ENCODE measurements at regions not wholly inside any gene's neighbourhood (a gene's known extent, or its start where the extent isn't known, plus 50 kb on each side); places are given as distances from the start of the nearest gene placed in this dataset.

- Histone ChIP-seq H3K36me3 (ENCODE audit: control insufficient read depth in 2 of 2, insufficient read depth in 2 of 2, low read length in 2 of 2) (no peaks in the 10 kb centered on the region), H3K27ac (ENCODE audit: low read length) (no peak overlapping the region), H3K9ac (ENCODE audit: low read length in 2 of 2) (no peak overlapping the region), H3K4me1 (ENCODE audit: control insufficient read depth, insufficient read depth, low read length) (no peaks in the 10 kb centered on the region), H3K4me3 (ENCODE audit: low read length in 2 of 2) (no peak overlapping the region), H3K27me3 (ENCODE audit: control insufficient read depth in 1 of 2, insufficient read depth in 2 of 2, low read length in 2 of 2) (peaks cover 0 to 2% of the 10 kb centered on the region in 2 donors), H3K9me3 (ENCODE audit: control insufficient read depth in 2 of 2, low read length in 2 of 2) (peaks cover 0 to 3% of the 10 kb centered on the region in 2 donors)
These were observed 578.0 kb upstream of the CADM1 start for GRCh38 chr11:116082256-116082655.

GRCh38 chr11:116079580-116079979 lies 575.4 kb upstream of the CADM1 start:
- Histone ChIP-seq H3K9ac (ENCODE audit: low read length in 2 of 2) (no peak overlapping the region), H3K27ac (ENCODE audit: low read length) (no peak overlapping the region), H3K4me3 (ENCODE audit: low read length in 2 of 2) (no peak overlapping the region), H3K36me3 (ENCODE audit: control insufficient read depth in 2 of 2, insufficient read depth in 2 of 2, low read length in 2 of 2) (no peaks in the 10 kb centered on the region), H3K27me3 (ENCODE audit: control insufficient read depth in 1 of 2, insufficient read depth in 2 of 2, low read length in 2 of 2) (peaks cover 0 to 2% of the 10 kb centered on the region in 2 donors), H3K4me1 (ENCODE audit: control insufficient read depth, insufficient read depth, low read length) (no peaks in the 10 kb centered on the region), H3K9me3 (ENCODE audit: control insufficient read depth in 2 of 2, low read length in 2 of 2) (peaks cover 0 to 3% of the 10 kb centered on the region in 2 donors)

GRCh38 chr11:116078101-116078591 lies 573.9 kb upstream of the CADM1 start:
- Histone ChIP-seq H3K27ac (ENCODE audit: low read length) (no peak overlapping the region), H3K9ac (ENCODE audit: low read length in 2 of 2) (no peak overlapping the region), H3K27me3 (ENCODE audit: control insufficient read depth in 1 of 2, insufficient read depth in 2 of 2, low read length in 2 of 2) (peaks cover 0 to 5% of the 10 kb centered on the region in 2 donors), H3K36me3 (ENCODE audit: control insufficient read depth in 2 of 2, insufficient read depth in 2 of 2, low read length in 2 of 2) (no peaks in the 10 kb centered on the region), H3K4me3 (ENCODE audit: low read length in 2 of 2) (no peak overlapping the region), H3K4me1 (ENCODE audit: control insufficient read depth, insufficient read depth, low read length) (peaks cover 4% of the 10 kb centered on the region), H3K9me3 (ENCODE audit: control insufficient read depth in 2 of 2, low read length in 2 of 2) (peaks cover 0 to 3% of the 10 kb centered on the region in 2 donors)

GRCh38 chr11:116077092-116077491 lies 572.9 kb upstream of the CADM1 start:
- Histone ChIP-seq H3K27me3 (ENCODE audit: control insufficient read depth in 1 of 2, insufficient read depth in 2 of 2, low read length in 2 of 2) (peaks cover 0 to 10% of the 10 kb centered on the region in 2 donors), H3K4me3 (ENCODE audit: low read length in 2 of 2) (no peak overlapping the region), H3K4me1 (ENCODE audit: control insufficient read depth, insufficient read depth, low read length) (peaks cover 4% of the 10 kb centered on the region), H3K36me3 (ENCODE audit: control insufficient read depth in 2 of 2, insufficient read depth in 2 of 2, low read length in 2 of 2) (no peaks in the 10 kb centered on the region), H3K9ac (ENCODE audit: low read length in 2 of 2) (no peak overlapping the region), H3K27ac (ENCODE audit: low read length) (no peak overlapping the region), H3K9me3 (ENCODE audit: control insufficient read depth in 2 of 2, low read length in 2 of 2) (peaks cover 0 to 3% of the 10 kb centered on the region in 2 donors)

GRCh38 chr11:116073854-116074837 lies 569.9 kb upstream of the CADM1 start:
- Histone ChIP-seq H3K27ac (ENCODE audit: low read length) (no peak overlapping the region), H3K9ac (ENCODE audit: low read length in 2 of 2) (no peak overlapping the region), H3K9me3 (ENCODE audit: control insufficient read depth in 2 of 2, low read length in 2 of 2) (no peaks in the 10 kb centered on the region), H3K4me1 (ENCODE audit: control insufficient read depth, insufficient read depth, low read length) (peaks cover 4% of the 10 kb centered on the region), H3K27me3 (ENCODE audit: control insufficient read depth in 1 of 2, insufficient read depth in 2 of 2, low read length in 2 of 2) (peaks cover 2 to 14% of the 10 kb centered on the region in 2 donors), H3K4me3 (ENCODE audit: low read length in 2 of 2) (no peak overlapping the region), H3K36me3 (ENCODE audit: control insufficient read depth in 2 of 2, insufficient read depth in 2 of 2, low read length in 2 of 2) (no peaks in the 10 kb centered on the region)

GRCh38 chr11:116072601-116073410 lies 568.6 kb upstream of the CADM1 start:
- no peak overlapping the region for H3K4me3 ChIP-seq (ENCODE audit: low read length in 2 of 2)
- H3K9me3 ChIP-seq (ENCODE audit: control insufficient read depth in 2 of 2, low read length in 2 of 2) = no peaks in the 10 kb centered on the region
- no peak overlapping the region for H3K27ac ChIP-seq (ENCODE audit: low read length)
- H3K36me3 ChIP-seq (ENCODE audit: control insufficient read depth in 2 of 2, insufficient read depth in 2 of 2, low read length in 2 of 2) = no peaks in the 10 kb centered on the region
- H3K27me3 ChIP-seq (ENCODE audit: control insufficient read depth in 1 of 2, insufficient read depth in 2 of 2, low read length in 2 of 2) = peaks cover 2 to 15% of the 10 kb centered on the region in 2 donors
- H3K9ac ChIP-seq (ENCODE audit: low read length in 2 of 2) = no peak overlapping the region
- peaks cover 4% of the 10 kb centered on the region for H3K4me1 ChIP-seq (ENCODE audit: control insufficient read depth, insufficient read depth, low read length)

- Histone ChIP-seq H3K27ac (ENCODE audit: low read length) (no peak overlapping the region), H3K27me3 (ENCODE audit: control insufficient read depth in 1 of 2, insufficient read depth in 2 of 2, low read length in 2 of 2) (peaks cover 2 to 15% of the 10 kb centered on the region in 2 donors), H3K9me3 (ENCODE audit: control insufficient read depth in 2 of 2, low read length in 2 of 2) (no peaks in the 10 kb centered on the region), H3K9ac (ENCODE audit: low read length in 2 of 2) (no peak overlapping the region), H3K4me3 (ENCODE audit: low read length in 2 of 2) (no peak overlapping the region), H3K4me1 (ENCODE audit: control insufficient read depth, insufficient read depth, low read length) (peaks cover 4% of the 10 kb centered on the region), H3K36me3 (ENCODE audit: control insufficient read depth in 2 of 2, insufficient read depth in 2 of 2, low read length in 2 of 2) (no peaks in the 10 kb centered on the region)
These were observed 567.9 kb upstream of the CADM1 start for GRCh38 chr11:116072133-116072532.

- Histone ChIP-seq H3K27me3 (ENCODE audit: control insufficient read depth in 1 of 2, insufficient read depth in 2 of 2, low read length in 2 of 2) (peaks cover 2 to 15% of the 10 kb centered on the region in 2 donors), H3K36me3 (ENCODE audit: control insufficient read depth in 2 of 2, insufficient read depth in 2 of 2, low read length in 2 of 2) (no peaks in the 10 kb centered on the region), H3K9me3 (ENCODE audit: control insufficient read depth in 2 of 2, low read length in 2 of 2) (no peaks in the 10 kb centered on the region), H3K4me1 (ENCODE audit: control insufficient read depth, insufficient read depth, low read length) (peaks cover 4% of the 10 kb centered on the region), H3K9ac (ENCODE audit: low read length in 2 of 2) (no peak overlapping the region), H3K27ac (ENCODE audit: low read length) (no peak overlapping the region), H3K4me3 (ENCODE audit: low read length in 2 of 2) (no peak overlapping the region)
These were observed 567.0 kb upstream of the CADM1 start for GRCh38 chr11:116071241-116071640.

GRCh38 chr11:116070520-116070919 lies 566.3 kb upstream of the CADM1 start:
- Histone ChIP-seq H3K36me3 (ENCODE audit: control insufficient read depth in 2 of 2, insufficient read depth in 2 of 2, low read length in 2 of 2) (no peaks in the 10 kb centered on the region), H3K27ac (ENCODE audit: low read length) (no peak overlapping the region)

GRCh38 chr11:116066777-116067176 lies 562.6 kb upstream of the CADM1 start:
- Histone ChIP-seq H3K4me3 (ENCODE audit: low read length in 2 of 2) (no peak overlapping the region), H3K9me3 (ENCODE audit: control insufficient read depth in 2 of 2, low read length in 2 of 2) (no peaks in the 10 kb centered on the region), H3K4me1 (ENCODE audit: control insufficient read depth, insufficient read depth, low read length) (peaks cover 4% of the 10 kb centered on the region), H3K27me3 (ENCODE audit: control insufficient read depth in 1 of 2, insufficient read depth in 2 of 2, low read length in 2 of 2) (peaks cover 2 to 11% of the 10 kb centered on the region in 2 donors), H3K9ac (ENCODE audit: low read length in 2 of 2) (no peak overlapping the region), H3K27ac (ENCODE audit: low read length) (no peak overlapping the region), H3K36me3 (ENCODE audit: control insufficient read depth in 2 of 2, insufficient read depth in 2 of 2, low read length in 2 of 2) (no peaks in the 10 kb centered on the region)

More at GRCh38 chr11:116070520-116070919, 566.3 kb upstream of the CADM1 start:
- H3K4me1 ChIP-seq (ENCODE audit: control insufficient read depth, insufficient read depth, low read length) = peaks cover 4% of the 10 kb centered on the region
- peaks cover 2 to 15% of the 10 kb centered on the region in 2 donors for H3K27me3 ChIP-seq (ENCODE audit: control insufficient read depth in 1 of 2, insufficient read depth in 2 of 2, low read length in 2 of 2)
- no peaks in the 10 kb centered on the region for H3K9me3 ChIP-seq (ENCODE audit: control insufficient read depth in 2 of 2, low read length in 2 of 2)
- H3K9ac ChIP-seq (ENCODE audit: low read length in 2 of 2) = no peak overlapping the region
- no peak overlapping the region for H3K4me3 ChIP-seq (ENCODE audit: low read length in 2 of 2)

Measured in stomach smooth muscle (tissue), 2 donors.